GM23338 (cell line): ENCODE measurements at regions not wholly inside any gene's neighbourhood (a gene's known extent, or its start where the extent isn't known, plus 50 kb on each side); places are given as distances from the start of the nearest gene placed in this dataset.

Experiments
- ATAC-seq: fragments of 200-7000 bp; cut with Tn5 transposase; 3 replicates; pipeline ENCODE4 v1.9.1; 2020
- DNase-seq: peaks from one replicate; pipeline ENCODE4 v3.0.0-alpha.2; 2015; ENCODE audit warnings: low spot score
- H2AFZ ChIP-seq: fragments of 200-600 bp; sonication (generic); 2 replicates; pipeline ENCODE4 v1.8.0; 2016; ENCODE audit warnings: antibody characterized with exemption, mild to moderate bottlenecking, moderate library complexity
- H3F3A ChIP-seq: fragments of 200-600 bp; sonication (generic); replicated peaks from 2 replicates; pipeline ENCODE4 v1.8.0; 2017; ENCODE audit warnings: antibody characterized with exemption, mixed run types, low read depth
- H3K27ac ChIP-seq: fragments of 200-600 bp; sonication (generic); 2 replicates; pipeline ENCODE4 v1.6.1; 2016; ENCODE audit warnings: low read depth
- H3K27me3 ChIP-seq: fragments of 200-600 bp; sonication (generic); 2 replicates; pipeline ENCODE4 v1.8.0; 2016; ENCODE audit warnings: mild to moderate bottlenecking, mixed run types, moderate library complexity; ENCODE audit not compliant: insufficient read depth
- H3K36me3 ChIP-seq: fragments of 200-600 bp; sonication (generic); 2 replicates; pipeline ENCODE4 v1.8.0; 2016; ENCODE audit warnings: mild to moderate bottlenecking; ENCODE audit not compliant: insufficient read depth
- H3K4me1 ChIP-seq: fragments of 200-600 bp; sonication (generic); 2 replicates; pipeline ENCODE4 v1.8.0; 2016; ENCODE audit warnings: mild to moderate bottlenecking, moderate library complexity; ENCODE audit not compliant: insufficient read depth
- H3K4me2 ChIP-seq: fragments of 200-600 bp; sonication (generic); 2 replicates; pipeline ENCODE4 v1.7.1; 2017; ENCODE audit warnings: mixed run types
- H3K4me3 ChIP-seq: fragments of 200-600 bp; sonication (generic); 2 replicates; pipeline ENCODE4 v1.6.1; 2016; ENCODE audit warnings: mixed run types
- H3K79me2 ChIP-seq: fragments of 200-600 bp; sonication (generic); replicated peaks from 2 replicates; pipeline ENCODE4 v1.8.0; 2017; ENCODE audit warnings: mild to moderate bottlenecking; ENCODE audit not compliant: insufficient read depth
- H3K9me2 ChIP-seq: fragments of 200-600 bp; sonication (generic); 2 replicates; pipeline ENCODE4 v1.8.0; 2017; ENCODE audit not compliant: insufficient read depth
- H4K20me1 ChIP-seq: fragments of 200-600 bp; sonication (generic); replicated peaks from 2 replicates; pipeline ENCODE4 v1.8.0; 2017; ENCODE audit warnings: mild to moderate bottlenecking; ENCODE audit not compliant: insufficient read depth
- H3K27ac Mint-ChIP-seq: 2 replicates; pipeline ENCODE4 v1.8.0; 2020; ENCODE audit warnings: inconsistent platforms, mild to moderate bottlenecking, moderate library complexity, mixed read lengths
- H3K27me3 Mint-ChIP-seq: 3 replicates; pipeline ENCODE4 v1.8.0; 2022; ENCODE audit warnings: low read depth, mild to moderate bottlenecking, moderate library complexity, mixed read lengths, inconsistent platforms; ENCODE audit not compliant: insufficient read depth, poor library complexity
- H3K36me3 Mint-ChIP-seq: 3 replicates; pipeline ENCODE4 v1.8.0; 2021; ENCODE audit warnings: low read depth, mild to moderate bottlenecking, inconsistent platforms, moderate library complexity, mixed read lengths
- H3K4me1 Mint-ChIP-seq: 3 replicates; pipeline ENCODE4 v1.8.0; 2020; ENCODE audit warnings: mild to moderate bottlenecking, inconsistent platforms, mixed read lengths
- H3K4me3 Mint-ChIP-seq: 3 replicates; pipeline ENCODE4 v1.8.0; 2021; ENCODE audit warnings: moderate library complexity, mild to moderate bottlenecking, inconsistent platforms, mixed read lengths
- H3K9me3 Mint-ChIP-seq: 3 replicates; pipeline ENCODE4 v1.8.0; 2020; ENCODE audit warnings: moderate library complexity, mild to moderate bottlenecking, inconsistent platforms, mixed read lengths
- CREB1 ChIP-seq: fragments of 250-450 bp; sonication (Bioruptor Pico); IDR thresholded peaks from 2 replicates; pipeline ENCODE4 v1.5.0; 2020; ENCODE audit warnings: low read depth, mild to moderate bottlenecking, moderate library complexity
- CTCF ChIP-seq, 2 experiments: fragments of 200-600 bp in 1 of 2; sonication (generic) in 1 of 2; conservative IDR thresholded peaks; 2 replicates each; pipeline versions ENCODE4 v1.5.1 to v1.6.1; 2016 to 2017; ENCODE audit warnings: antibody characterized with exemption in 2 of 2, low read depth in 2 of 2, mild to moderate bottlenecking in 2 of 2, moderate library complexity in 1 of 2
- ETS1 ChIP-seq: IDR thresholded peaks from 2 replicates; pipeline ENCODE4 v1.6.1; 2016; ENCODE audit warnings: antibody characterized with exemption
- EZH2 ChIP-seq: fragments of 200-600 bp; sonication (generic); IDR thresholded peaks from one replicate; pipeline ENCODE4 v1.8.0; 2017; ENCODE audit warnings: antibody characterized with exemption, mild to moderate bottlenecking, low read depth; ENCODE audit not compliant: unreplicated experiment
- EZH2phosphoT487 ChIP-seq: fragments of 200-600 bp; sonication (generic); IDR thresholded peaks from one replicate; pipeline ENCODE4 v1.8.1; 2018; ENCODE audit warnings: antibody characterized with exemption; ENCODE audit not compliant: unreplicated experiment
- JUNB ChIP-seq: IDR thresholded peaks from one replicate; pipeline ENCODE4 v1.6.1; 2016; ENCODE audit warnings: antibody characterized with exemption; ENCODE audit not compliant: unreplicated experiment
- POLR2AphosphoS5 ChIP-seq: IDR thresholded peaks from 2 replicates; pipeline ENCODE4 v1.6.1; 2016; ENCODE audit warnings: antibody characterized with exemption, low read depth
- REST ChIP-seq: IDR thresholded peaks from one replicate; pipeline ENCODE4 v1.6.1; 2018; ENCODE audit warnings: antibody characterized with exemption; ENCODE audit not compliant: unreplicated experiment

GRCh38 chrX:69019073-69019890 is 146.0 kb downstream of the PJA1 start:
- no peaks in the 10 kb centered on the region for H3K27me3 ChIP-seq
- H3K27ac ChIP-seq = no peak overlapping the region
- no peaks in the 10 kb centered on the region for H3K36me3 ChIP-seq
- DNase-seq (no peak), ATAC-seq (no peak)
- Mint-ChIP-seq H3K4me3 (no peak overlapping the region), H3K9me3 (no peaks in the 10 kb centered on the region), H3K4me1 (peaks cover 3% of the 10 kb centered on the region; the same call in 2 of the 3 replicates), H3K27ac (no peak overlapping the region), H3K36me3 (no peaks in the 10 kb centered on the region), H3K27me3 (peaks cover 8% of the 10 kb centered on the region)
- H3K4me1 ChIP-seq = peaks cover 6% of the 10 kb centered on the region; the same call in 1 of the 2 replicates
- no peaks in the 10 kb centered on the region for H3F3A ChIP-seq
- no peaks in the 10 kb centered on the region for H3K9me2 ChIP-seq
- H3K4me3 ChIP-seq = no peak overlapping the region
- no peaks in the 10 kb centered on the region for H4K20me1 ChIP-seq
- H3K4me2 ChIP-seq = no peak overlapping the region
- H2AFZ ChIP-seq = no peak overlapping the region
- no peaks in the 10 kb centered on the region for H3K79me2 ChIP-seq
- TF ChIP-seq CREB1 = no peak
- TF ChIP-seq POLR2AphosphoS5 = no peak
- no peak for TF ChIP-seq EZH2phosphoT487
- no peak for TF ChIP-seq CTCF (conservative IDR thresholded peaks at IDR 0.05; ENCODE audit: low read depth in 2 of 2)
- TF ChIP-seq JUNB = no peak
- no peak for TF ChIP-seq REST
- no peak for TF ChIP-seq EZH2
- no peak for TF ChIP-seq ETS1
